Right lobe of liver (tissue), 6 donors: ENCODE measurements at regions not wholly inside any gene's neighbourhood (a gene's known extent, or its start where the extent isn't known, plus 50 kb on each side); places are given as distances from the start of the nearest gene placed in this dataset.

Experiments
- ATAC-seq, 4 donors: fragments of 200-7000 bp; cut with Tn5 transposase; one replicate each; pipeline ENCODE4 v1.9.1; 2020; ENCODE audit warnings: mild to moderate bottlenecking in 4 of 4, moderate library complexity in 4 of 4
- DNase-seq, 3 donors: peaks; one replicate each; pipeline ENCODE4 v3.0.0-alpha.2; 2020
- H3K27ac ChIP-seq, 3 donors: fragments of 200-600 bp; one replicate each; pipeline ENCODE4 v1.8.0; 2022
- H3K27me3 ChIP-seq, 2 donors: fragments of 200-600 bp; one replicate each; pipeline ENCODE4 v1.8.0; 2022
- H3K36me3 ChIP-seq, 4 donors: fragments of 200-600 bp; sonication (generic) in 1 of 4; one replicate each; pipeline versions ENCODE4 v1.5.1 to v1.8.0; 2017 to 2022; ENCODE audit warnings: control low read depth in 1 of 4
- H3K4me1 ChIP-seq, 4 donors: fragments of 200-600 bp; sonication (generic) in 1 of 4; one replicate each; pipeline versions ENCODE4 v1.5.1 to v1.8.0; 2017 to 2022; ENCODE audit warnings: control low read depth in 1 of 4
- H3K4me3 ChIP-seq, 3 donors: fragments of 200-600 bp; one replicate each; pipeline ENCODE4 v1.8.0; 2022
- H3K9me3 ChIP-seq, 4 donors: fragments of 200-600 bp; sonication (generic) in 1 of 4; one replicate each; pipeline versions ENCODE4 v1.5.1 to v1.8.0; 2017 to 2022; ENCODE audit warnings: control low read depth in 1 of 4
- CTCF ChIP-seq, 4 donors: fragments of 200-600 bp in 3 of 4; fragments of 450-650 bp in 1 of 4; IDR thresholded peaks; one replicate each; pipeline versions ENCODE4 v1.5.1 to v1.8.0; 2016 to 2022; ENCODE audit warnings: antibody characterized with exemption in 4 of 4, mild to moderate bottlenecking in 2 of 4
- POLR2A ChIP-seq: fragments of 450-650 bp; IDR thresholded peaks from one replicate; pipeline ENCODE4 v1.6.1; 2017; ENCODE audit warnings: antibody characterized with exemption, mild to moderate bottlenecking
- WGBS: methylation state at CpG from one replicate; pipeline ENCODE4 v1.1.6; 2018; ENCODE audit warnings: low coverage, low lambda C conversion rate; ENCODE audit not compliant: insufficient coverage; ENCODE audit errors: missing lambda C conversion rate; 5-methylcytosine and 5-hydroxymethylcytosine counted together
- intact Hi-C, 2 donors: fragments of 100-400 bp; cut with DNase I; formaldehyde crosslinking; loops; one replicate each; pipeline versions ENCODE4 v1.11.2 to v1.14.1; 2022
- donor health status: DM: no; HTN: yes; CAD: no.
- donor health status: DM: no; HTN: no; CAD: no.
- donor health status: DM: no; HTN: no; CAD: no.
- donor health status: DM: no; HTN: yes; CAD: no.
- donor health status: DM: no; HTN: yes; CAD: no.

GRCh38 chr1:37393173-37394120 is 80.9 kb upstream of the ZC3H12A start:
- no peaks in the 10 kb centered on the region for H3K9me3 ChIP-seq
- H3K27me3 ChIP-seq = no peaks in the 10 kb centered on the region
- no peak overlapping the region for H3K27ac ChIP-seq
- WGBS = 36% methylated on average over 7 of the region's 11 CpGs
- H3K36me3 ChIP-seq = no peaks in the 10 kb centered on the region
- TF ChIP-seq POLR2A = no peak
- no peak for TF ChIP-seq CTCF (IDR thresholded peaks at IDR 0.05)
- no peak for ATAC-seq
- no peaks in the 10 kb centered on the region for H3K4me1 ChIP-seq
- no peak for DNase-seq
- no peak overlapping the region for H3K4me3 ChIP-seq
- intact Hi-C loops = no loop called here

GRCh38 chr1:37394574-37395464 is 79.6 kb upstream of the ZC3H12A start:
- no peaks in the 10 kb centered on the region for H3K27me3 ChIP-seq

GRCh38 chr1:37398096-37398495 is 76.3 kb upstream of the ZC3H12A start:
- WGBS = 82% methylated on average over 8 of the region's 8 CpGs
- ATAC-seq = no peak
- no peak overlapping the region for H3K4me3 ChIP-seq
- H3K9me3 ChIP-seq = no peaks in the 10 kb centered on the region
- DNase-seq = no peak
- no peaks in the 10 kb centered on the region for H3K36me3 ChIP-seq
- intact Hi-C loops = no loop called here
- TF ChIP-seq CTCF (IDR thresholded peaks at IDR 0.05) = no peak
- no peak for TF ChIP-seq POLR2A
- no peak overlapping the region for H3K27ac ChIP-seq
- no peaks in the 10 kb centered on the region for H3K27me3 ChIP-seq
- H3K4me1 ChIP-seq = no peaks in the 10 kb centered on the region

More at GRCh38 chr1:37394574-37395464, 79.6 kb upstream of the ZC3H12A start:
- WGBS = 10% methylated on average over 8 of the region's 10 CpGs
- no peak overlapping the region for H3K4me3 ChIP-seq
- TF ChIP-seq CTCF (IDR thresholded peaks at IDR 0.05) = no peak
- no peak for ATAC-seq
- H3K36me3 ChIP-seq = no peaks in the 10 kb centered on the region
- no peaks in the 10 kb centered on the region for H3K9me3 ChIP-seq
- intact Hi-C loops = no loop called here
- DNase-seq = no peak
- no peak overlapping the region for H3K27ac ChIP-seq
- no peaks in the 10 kb centered on the region for H3K4me1 ChIP-seq

- no peak for TF ChIP-seq POLR2A
- TF ChIP-seq CTCF (IDR thresholded peaks at IDR 0.05) = no peak
- DNase-seq (peak; percentile 48 to 71 (median 63)), ATAC-seq (peak; percentile 26 to 85 (median 52))
- Histone ChIP-seq H3K4me1 (no peaks in the 10 kb centered on the region), H3K4me3 (no peak overlapping the region), H3K27ac (no peak overlapping the region), H3K27me3 (no peaks in the 10 kb centered on the region), H3K36me3 (no peaks in the 10 kb centered on the region), H3K9me3 (no peaks in the 10 kb centered on the region)
- 50% methylated on average over 3 of the region's 6 CpGs for WGBS
- intact Hi-C loops = no loop called here
Observed at GRCh38 chr1:37399205-37399604, 75.2 kb upstream of the ZC3H12A start.
